Loucy (cell line): ENCODE measurements at regions not wholly inside any gene's neighbourhood (a gene's known extent, or its start where the extent isn't known, plus 50 kb on each side); places are given as distances from the start of the nearest gene placed in this dataset.

Source experiments
- EZH2phosphoT487 ChIP-seq: fragments of 200-600 bp; IDR thresholded peaks from 2 replicates; pipeline ENCODE4 v1.6.1; 2018; ENCODE audit warnings: antibody characterized with exemption, mild to moderate bottlenecking, moderate library complexity, borderline replicate concordance
- TF ChIP-seq, protein P1 (sequence below): fragments of 200-600 bp; sonication (generic); conservative IDR thresholded peaks from 2 replicates; pipeline ENCODE4 v1.5.1; 2014; ENCODE audit warnings: mild to moderate bottlenecking, antibody characterized with exemption, low read length

DNA sequence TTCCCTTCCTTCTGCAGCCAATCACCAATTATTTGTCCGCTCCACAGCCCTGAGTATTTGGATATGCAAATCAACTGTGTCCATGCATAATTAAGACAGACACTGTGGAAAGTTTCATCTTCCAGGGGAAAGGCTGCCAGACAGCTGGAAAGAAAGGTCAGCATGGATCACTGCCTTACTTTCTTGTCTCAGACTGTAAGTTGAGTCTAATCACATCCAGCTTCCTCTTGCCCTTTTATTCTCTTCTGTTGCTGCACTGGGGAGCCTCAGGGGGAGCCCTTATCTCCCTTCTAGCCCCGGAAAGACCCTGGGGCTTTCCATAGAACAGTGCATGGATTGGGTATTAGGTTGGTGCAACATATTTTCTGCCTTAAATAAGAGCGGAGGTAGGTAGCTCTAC is 182.9 kb downstream of the OMA1 start:
- TF ChIP-seq, protein P1, sequence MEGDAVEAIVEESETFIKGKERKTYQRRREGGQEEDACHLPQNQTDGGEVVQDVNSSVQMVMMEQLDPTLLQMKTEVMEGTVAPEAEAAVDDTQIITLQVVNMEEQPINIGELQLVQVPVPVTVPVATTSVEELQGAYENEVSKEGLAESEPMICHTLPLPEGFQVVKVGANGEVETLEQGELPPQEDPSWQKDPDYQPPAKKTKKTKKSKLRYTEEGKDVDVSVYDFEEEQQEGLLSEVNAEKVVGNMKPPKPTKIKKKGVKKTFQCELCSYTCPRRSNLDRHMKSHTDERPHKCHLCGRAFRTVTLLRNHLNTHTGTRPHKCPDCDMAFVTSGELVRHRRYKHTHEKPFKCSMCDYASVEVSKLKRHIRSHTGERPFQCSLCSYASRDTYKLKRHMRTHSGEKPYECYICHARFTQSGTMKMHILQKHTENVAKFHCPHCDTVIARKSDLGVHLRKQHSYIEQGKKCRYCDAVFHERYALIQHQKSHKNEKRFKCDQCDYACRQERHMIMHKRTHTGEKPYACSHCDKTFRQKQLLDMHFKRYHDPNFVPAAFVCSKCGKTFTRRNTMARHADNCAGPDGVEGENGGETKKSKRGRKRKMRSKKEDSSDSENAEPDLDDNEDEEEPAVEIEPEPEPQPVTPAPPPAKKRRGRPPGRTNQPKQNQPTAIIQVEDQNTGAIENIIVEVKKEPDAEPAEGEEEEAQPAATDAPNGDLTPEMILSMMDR, result no peak; the same call in 1 of the 2 replicates
- no peak for TF ChIP-seq EZH2phosphoT487
